HEK293 (cell line): ENCODE measurements at regions not wholly inside any gene's neighbourhood (a gene's known extent, or its start where the extent isn't known, plus 50 kb on each side); places are given as distances from the start of the nearest gene placed in this dataset.

Source experiments
- CTCF ChIA-PET: fragments of 350-600 bp; formaldehyde crosslinking; extraction: SDS; loops from one replicate; lab custom pipeline; 2021; ENCODE audit warnings: antibody characterized with exemption; lab: Yijun Ruan, JAX
- POLR2A ChIA-PET: fragments of 300-600 bp; formaldehyde crosslinking; extraction: SDS; loops from one replicate; lab custom pipeline; 2020; ENCODE audit warnings: antibody characterized with exemption, inconsistent platforms; lab: Yijun Ruan, JAX
- H3K27ac ChIP-seq: fragments of 200-500 bp; sonication (Bioruptor generic); 2 replicates; pipeline ENCODE4 v1.5.1; 2014; ENCODE audit warnings: low read depth, low read length, control low read depth, inconsistent platforms; ENCODE audit errors: extremely low read depth
- H3K36me3 ChIP-seq, 2 experiments: fragments of 200-500 bp in 1 of 2; sonication (Bioruptor generic) in 1 of 2; 1 replicate in 1 of 2; 2 replicates in 1 of 2; pipeline ENCODE4 v1.5.1; 2014 to 2017; ENCODE audit warnings: inconsistent platforms in 2 of 2, low read length in 2 of 2; ENCODE audit not compliant: control insufficient read depth in 2 of 2, insufficient read depth in 1 of 2
- H3K4me1 ChIP-seq: fragments of 200-500 bp; sonication (Bioruptor generic); 2 replicates; pipeline ENCODE4 v1.5.1; 2014; ENCODE audit warnings: mild to moderate bottlenecking, low read length, inconsistent platforms; ENCODE audit not compliant: control insufficient read depth, insufficient read depth
- H3K4me3 ChIP-seq: 2 replicates; pipeline ENCODE4 v1.5.1; 2011; ENCODE audit warnings: low read depth, mild to moderate bottlenecking, control low read depth, low read length, moderate library complexity
- H3K9me3 ChIP-seq: fragments of 200-500 bp; sonication (Bioruptor generic); 2 replicates; pipeline ENCODE4 v1.5.1; 2014; ENCODE audit warnings: low read depth, low read length, inconsistent platforms; ENCODE audit not compliant: control insufficient read depth, insufficient read depth
- FEZF1 ChIP-seq: fragments of 450-650 bp; formaldehyde crosslinking; IDR thresholded peaks from 2 replicates; pipeline ENCODE4 v1.5.1; 2016; ENCODE audit warnings: missing biosample characterization, missing genetic modification characterization
- GLIS1 ChIP-seq: fragments of 450-650 bp; formaldehyde crosslinking; IDR thresholded peaks from 2 replicates; pipeline ENCODE4 v1.5.1; 2016; ENCODE audit warnings: missing biosample characterization, missing genetic modification characterization
- ZNF10 ChIP-seq: fragments of 450-650 bp; formaldehyde crosslinking; IDR thresholded peaks from 2 replicates; pipeline ENCODE4 v1.5.1; 2017; ENCODE audit warnings: missing biosample characterization, missing genetic modification characterization
- ZNF121 ChIP-seq: fragments of 450-650 bp; formaldehyde crosslinking; IDR thresholded peaks from 2 replicates; pipeline ENCODE4 v1.5.1; 2016; ENCODE audit warnings: missing biosample characterization, missing genetic modification characterization
- ZNF155 ChIP-seq: fragments of 450-650 bp; formaldehyde crosslinking; IDR thresholded peaks from 2 replicates; pipeline ENCODE4 v1.5.1; 2016; ENCODE audit warnings: missing biosample characterization, missing genetic modification characterization
- ZNF2 ChIP-seq: fragments of 450-650 bp; formaldehyde crosslinking; IDR thresholded peaks from 2 replicates; pipeline ENCODE4 v1.5.1; 2016; ENCODE audit warnings: missing biosample characterization, missing genetic modification characterization
- ZNF24 ChIP-seq: fragments of 450-650 bp; formaldehyde crosslinking; IDR thresholded peaks from 2 replicates; pipeline ENCODE4 v1.5.1; 2016; ENCODE audit warnings: missing biosample characterization, missing genetic modification characterization
- ZNF433 ChIP-seq: fragments of 450-650 bp; formaldehyde crosslinking; IDR thresholded peaks from 2 replicates; pipeline ENCODE4 v1.5.1; 2016; ENCODE audit warnings: missing biosample characterization, missing genetic modification characterization, low read depth
- ZNF521 ChIP-seq: fragments of 450-650 bp; formaldehyde crosslinking; IDR thresholded peaks from 2 replicates; pipeline ENCODE4 v1.5.1; 2017; ENCODE audit warnings: missing biosample characterization, mild to moderate bottlenecking, missing genetic modification characterization
- ZNF549 ChIP-seq: fragments of 450-650 bp; IDR thresholded peaks from 2 replicates; pipeline ENCODE4 v1.5.1; 2018; ENCODE audit warnings: missing biosample characterization, missing genetic modification characterization, mild to moderate bottlenecking, inconsistent platforms, moderate library complexity
- ZNF776 ChIP-seq: fragments of 450-650 bp; formaldehyde crosslinking; IDR thresholded peaks from 2 replicates; pipeline ENCODE4 v1.5.0; 2017; ENCODE audit warnings: missing biosample characterization, missing genetic modification characterization, borderline replicate concordance
- ZNF791 ChIP-seq: fragments of 450-650 bp; formaldehyde crosslinking; IDR thresholded peaks from 2 replicates; pipeline ENCODE4 v1.5.1; 2016; ENCODE audit warnings: missing biosample characterization, missing genetic modification characterization
- TF ChIP-seq, protein P1 (sequence below): fragments of 450-650 bp; formaldehyde crosslinking; IDR thresholded peaks from 2 replicates; pipeline ENCODE4 v1.5.1; 2017; ENCODE audit warnings: missing biosample characterization, missing genetic modification characterization
- TF ChIP-seq, protein P2 (sequence below): fragments of 450-650 bp; formaldehyde crosslinking; IDR thresholded peaks from 2 replicates; pipeline ENCODE4 v1.5.1; 2016; ENCODE audit warnings: missing biosample characterization, missing genetic modification characterization, low read depth
- TF ChIP-seq, protein P3 (sequence below): fragments of 450-650 bp; formaldehyde crosslinking; IDR thresholded peaks from 2 replicates; pipeline ENCODE4 v1.5.1; 2017; ENCODE audit warnings: missing biosample characterization, mild to moderate bottlenecking, missing genetic modification characterization, moderate library complexity
- TF ChIP-seq, protein P4 (sequence below): fragments of 450-650 bp; formaldehyde crosslinking; IDR thresholded peaks from 2 replicates; pipeline ENCODE4 v1.5.1; 2016; ENCODE audit warnings: missing biosample characterization, missing genetic modification characterization, borderline replicate concordance

DNA sequence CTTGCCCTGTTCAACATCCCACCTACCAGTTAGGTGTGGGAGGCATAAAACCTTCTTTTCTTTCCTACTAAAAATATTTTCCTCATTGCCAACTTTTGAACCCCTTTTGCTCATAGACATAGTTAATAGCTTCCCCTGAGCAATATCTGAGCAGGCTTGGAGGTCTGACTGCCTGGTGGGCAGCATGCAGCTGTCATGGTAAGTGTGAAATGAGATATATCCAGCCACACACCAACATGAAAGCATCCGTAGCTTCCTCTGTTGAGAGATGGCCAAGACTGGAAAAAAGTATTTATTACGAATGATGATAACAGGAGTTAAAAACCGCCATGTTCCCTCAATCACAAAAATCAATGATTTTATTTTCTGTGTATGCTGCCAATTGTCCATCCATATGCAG lies 190.1 kb downstream of the TMEM38B start (continued):
- TF ChIP-seq, protein P1, sequence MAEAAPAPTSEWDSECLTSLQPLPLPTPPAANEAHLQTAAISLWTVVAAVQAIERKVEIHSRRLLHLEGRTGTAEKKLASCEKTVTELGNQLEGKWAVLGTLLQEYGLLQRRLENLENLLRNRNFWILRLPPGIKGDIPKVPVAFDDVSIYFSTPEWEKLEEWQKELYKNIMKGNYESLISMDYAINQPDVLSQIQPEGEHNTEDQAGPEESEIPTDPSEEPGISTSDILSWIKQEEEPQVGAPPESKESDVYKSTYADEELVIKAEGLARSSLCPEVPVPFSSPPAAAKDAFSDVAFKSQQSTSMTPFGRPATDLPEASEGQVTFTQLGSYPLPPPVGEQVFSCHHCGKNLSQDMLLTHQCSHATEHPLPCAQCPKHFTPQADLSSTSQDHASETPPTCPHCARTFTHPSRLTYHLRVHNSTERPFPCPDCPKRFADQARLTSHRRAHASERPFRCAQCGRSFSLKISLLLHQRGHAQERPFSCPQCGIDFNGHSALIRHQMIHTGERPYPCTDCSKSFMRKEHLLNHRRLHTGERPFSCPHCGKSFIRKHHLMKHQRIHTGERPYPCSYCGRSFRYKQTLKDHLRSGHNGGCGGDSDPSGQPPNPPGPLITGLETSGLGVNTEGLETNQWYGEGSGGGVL (tag by site-specific recombination): no peak
- TF ChIP-seq ZNF791 (tag by site-specific recombination): no peak
- TF ChIP-seq ZNF521 (tag by site-specific recombination): no peak
- no peak for TF ChIP-seq ZNF121 (tag by site-specific recombination)

DNA sequence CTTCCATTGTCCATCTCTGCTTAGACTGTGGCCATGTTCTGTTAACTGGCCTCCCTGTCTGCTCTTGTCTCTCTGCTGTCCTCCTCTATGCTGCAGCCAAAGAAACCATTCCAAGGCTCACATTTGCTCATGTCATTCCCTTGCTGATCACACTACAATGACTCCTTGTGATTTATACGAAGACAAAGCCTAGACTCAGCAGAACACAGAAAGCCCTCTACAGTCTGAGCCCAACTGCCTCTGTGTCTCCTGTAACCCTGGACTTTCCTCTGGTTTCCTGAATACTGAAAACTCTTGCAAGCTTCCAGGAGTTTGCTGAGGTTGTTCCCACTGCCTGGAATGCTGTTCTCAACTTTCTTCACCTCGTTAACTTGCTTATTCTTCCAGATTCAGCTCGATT lies 191.8 kb downstream of the TMEM38B start:
- H3K4me3 ChIP-seq: no peak overlapping the region
- TF ChIP-seq, protein P2, sequence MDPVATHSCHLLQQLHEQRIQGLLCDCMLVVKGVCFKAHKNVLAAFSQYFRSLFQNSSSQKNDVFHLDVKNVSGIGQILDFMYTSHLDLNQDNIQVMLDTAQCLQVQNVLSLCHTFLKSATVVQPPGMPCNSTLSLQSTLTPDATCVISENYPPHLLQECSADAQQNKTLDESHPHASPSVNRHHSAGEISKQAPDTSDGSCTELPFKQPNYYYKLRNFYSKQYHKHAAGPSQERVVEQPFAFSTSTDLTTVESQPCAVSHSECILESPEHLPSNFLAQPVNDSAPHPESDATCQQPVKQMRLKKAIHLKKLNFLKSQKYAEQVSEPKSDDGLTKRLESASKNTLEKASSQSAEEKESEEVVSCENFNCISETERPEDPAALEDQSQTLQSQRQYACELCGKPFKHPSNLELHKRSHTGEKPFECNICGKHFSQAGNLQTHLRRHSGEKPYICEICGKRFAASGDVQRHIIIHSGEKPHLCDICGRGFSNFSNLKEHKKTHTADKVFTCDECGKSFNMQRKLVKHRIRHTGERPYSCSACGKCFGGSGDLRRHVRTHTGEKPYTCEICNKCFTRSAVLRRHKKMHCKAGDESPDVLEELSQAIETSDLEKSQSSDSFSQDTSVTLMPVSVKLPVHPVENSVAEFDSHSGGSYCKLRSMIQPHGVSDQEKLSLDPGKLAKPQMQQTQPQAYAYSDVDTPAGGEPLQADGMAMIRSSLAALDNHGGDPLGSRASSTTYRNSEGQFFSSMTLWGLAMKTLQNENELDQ (tag by site-specific recombination): no peak
- TF ChIP-seq, all 188 proteins: peak for 0
- Histone ChIP-seq H3K27ac (no peak overlapping the region), H3K9me3 (no peaks in the 10 kb centered on the region), H3K4me1 (peaks cover 5% of the 10 kb centered on the region), H3K36me3 (no peaks in the 10 kb centered on the region)
- CTCF ChIA-PET: interaction anchor here (3.8 kb wide), 1 partner anchor 44 kb away, joined by 22 read pairs; no protein-coding TSS in a partner anchor
- POLR2A ChIA-PET: no interaction called here

DNA sequence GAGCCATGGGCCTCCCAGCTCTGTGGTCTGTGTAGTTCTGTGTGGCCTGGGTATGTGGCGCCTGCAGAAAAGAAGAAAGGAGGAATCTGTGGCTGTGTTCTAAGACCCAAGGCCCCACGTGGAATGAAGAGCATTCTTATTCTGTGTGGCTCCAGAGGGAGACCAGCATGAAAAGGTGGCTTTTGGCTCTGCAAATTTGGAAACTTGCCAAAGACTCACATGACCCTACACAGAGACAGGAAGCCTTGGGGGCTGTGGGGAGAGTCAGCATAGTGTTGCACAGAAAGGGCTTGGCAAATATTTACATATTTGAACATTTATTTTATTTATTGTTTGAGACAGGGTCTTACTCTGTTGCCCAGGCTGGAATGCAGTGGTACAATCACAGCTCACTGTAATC lies 193.3 kb downstream of the TMEM38B start:
- Histone ChIP-seq H3K9me3 (no peaks in the 10 kb centered on the region), H3K4me1 (peaks cover 5% of the 10 kb centered on the region), H3K27ac (no peak overlapping the region), H3K4me3 (no peak overlapping the region), H3K36me3 (no peaks in the 10 kb centered on the region)
- TF ChIP-seq, protein P3, sequence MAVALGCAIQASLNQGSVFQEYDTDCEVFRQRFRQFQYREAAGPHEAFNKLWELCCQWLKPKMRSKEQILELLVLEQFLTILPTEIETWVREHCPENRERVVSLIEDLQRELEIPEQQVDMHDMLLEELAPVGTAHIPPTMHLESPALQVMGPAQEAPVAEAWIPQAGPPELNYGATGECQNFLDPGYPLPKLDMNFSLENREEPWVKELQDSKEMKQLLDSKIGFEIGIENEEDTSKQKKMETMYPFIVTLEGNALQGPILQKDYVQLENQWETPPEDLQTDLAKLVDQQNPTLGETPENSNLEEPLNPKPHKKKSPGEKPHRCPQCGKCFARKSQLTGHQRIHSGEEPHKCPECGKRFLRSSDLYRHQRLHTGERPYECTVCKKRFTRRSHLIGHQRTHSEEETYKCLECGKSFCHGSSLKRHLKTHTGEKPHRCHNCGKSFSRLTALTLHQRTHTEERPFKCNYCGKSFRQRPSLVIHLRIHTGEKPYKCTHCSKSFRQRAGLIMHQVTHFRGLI (tag by site-specific recombination): 0 out of 2 replicates have a peak, but pooled peaks have one; percentile 36
- no peak for TF ChIP-seq ZNF10 (tag by site-specific recombination)
- TF ChIP-seq ZNF24 (tag by site-specific recombination): no peak
- POLR2A ChIA-PET: no interaction called here
- CTCF ChIA-PET: interaction anchor here (0.6 to 1.8 kb wide), 5 partner anchors 11 to 187 kb away, joined by 3 to 4 read pairs (median 3); no protein-coding TSS in a partner anchor

DNA sequence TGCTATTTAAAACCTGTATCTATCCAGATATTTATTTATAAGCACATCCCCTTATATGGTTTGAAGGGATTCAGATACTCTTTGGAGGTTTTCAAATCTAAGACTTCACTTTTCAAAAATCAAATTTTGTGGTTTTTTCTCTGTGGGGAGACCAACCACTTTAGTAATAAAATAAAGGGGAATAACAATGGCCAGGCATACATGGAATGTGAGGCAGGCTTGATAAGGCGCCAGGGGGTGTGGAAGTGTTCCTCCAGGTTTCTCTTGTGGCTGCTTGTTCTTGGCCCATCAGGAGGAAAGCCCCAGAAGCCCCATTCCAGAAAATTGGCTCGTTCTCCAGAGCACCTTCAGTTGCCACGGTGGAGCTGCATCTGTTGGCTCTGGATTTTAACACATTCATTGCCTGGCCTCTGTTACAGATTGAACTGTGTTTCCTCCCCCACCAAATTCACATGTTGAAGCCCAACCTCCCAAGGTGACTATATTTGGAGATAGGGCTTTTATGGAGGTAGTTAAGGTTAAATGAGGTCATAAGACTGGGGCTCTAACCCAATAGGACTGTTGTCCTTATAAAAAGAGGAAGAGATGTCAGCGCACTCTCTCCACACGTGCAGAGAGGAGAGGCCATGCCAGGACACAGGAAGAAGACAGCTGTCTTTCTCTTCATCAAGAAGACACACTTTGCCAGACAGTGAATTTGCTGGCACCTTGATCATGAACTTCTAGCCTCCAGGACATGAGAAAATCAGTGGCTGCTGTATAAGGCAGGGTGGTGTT lies 195.9 kb downstream of the TMEM38B start:
- CTCF ChIA-PET: interaction anchor here (0.6 to 1.0 kb wide), 2 partner anchors 9 to 804 kb away, joined by 3 to 6 read pairs; no protein-coding TSS in a partner anchor
- TF ChIP-seq, protein P4, sequence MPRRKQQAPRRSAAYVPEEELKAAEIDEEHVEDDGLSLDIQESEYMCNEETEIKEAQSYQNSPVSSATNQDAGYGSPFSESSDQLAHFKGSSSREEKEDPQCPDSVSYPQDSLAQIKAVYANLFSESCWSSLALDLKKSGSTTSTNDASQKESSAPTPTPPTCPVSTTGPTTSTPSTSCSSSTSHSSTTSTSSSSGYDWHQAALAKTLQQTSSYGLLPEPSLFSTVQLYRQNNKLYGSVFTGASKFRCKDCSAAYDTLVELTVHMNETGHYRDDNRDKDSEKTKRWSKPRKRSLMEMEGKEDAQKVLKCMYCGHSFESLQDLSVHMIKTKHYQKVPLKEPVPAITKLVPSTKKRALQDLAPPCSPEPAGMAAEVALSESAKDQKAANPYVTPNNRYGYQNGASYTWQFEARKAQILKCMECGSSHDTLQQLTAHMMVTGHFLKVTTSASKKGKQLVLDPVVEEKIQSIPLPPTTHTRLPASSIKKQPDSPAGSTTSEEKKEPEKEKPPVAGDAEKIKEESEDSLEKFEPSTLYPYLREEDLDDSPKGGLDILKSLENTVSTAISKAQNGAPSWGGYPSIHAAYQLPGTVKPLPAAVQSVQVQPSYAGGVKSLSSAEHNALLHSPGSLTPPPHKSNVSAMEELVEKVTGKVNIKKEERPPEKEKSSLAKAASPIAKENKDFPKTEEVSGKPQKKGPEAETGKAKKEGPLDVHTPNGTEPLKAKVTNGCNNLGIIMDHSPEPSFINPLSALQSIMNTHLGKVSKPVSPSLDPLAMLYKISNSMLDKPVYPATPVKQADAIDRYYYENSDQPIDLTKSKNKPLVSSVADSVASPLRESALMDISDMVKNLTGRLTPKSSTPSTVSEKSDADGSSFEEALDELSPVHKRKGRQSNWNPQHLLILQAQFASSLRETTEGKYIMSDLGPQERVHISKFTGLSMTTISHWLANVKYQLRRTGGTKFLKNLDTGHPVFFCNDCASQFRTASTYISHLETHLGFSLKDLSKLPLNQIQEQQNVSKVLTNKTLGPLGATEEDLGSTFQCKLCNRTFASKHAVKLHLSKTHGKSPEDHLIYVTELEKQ (tag by site-specific recombination): no peak
- TF ChIP-seq ZNF2 (tag by site-specific recombination): no peak
- TF ChIP-seq GLIS1 (tag by site-specific recombination): peak; percentile 28; the same call in 1 of the 2 replicates
- TF ChIP-seq ZNF433 (tag by site-specific recombination): no peak
- TF ChIP-seq, protein P3 (tag by site-specific recombination): peak; percentile 82
- no peak for TF ChIP-seq ZNF776
- TF ChIP-seq ZNF155: no peak
- no peak for TF ChIP-seq ZNF549 (tag by site-specific recombination)
- no peak for TF ChIP-seq FEZF1 (tag by site-specific recombination)

More for the DNA sequence above, 195.9 kb downstream of the TMEM38B start:
- H3K36me3 ChIP-seq: no peaks in the 10 kb centered on the region
- no peak overlapping the region for H3K4me3 ChIP-seq
- peaks cover 5% of the 10 kb centered on the region for H3K4me1 ChIP-seq
- no peaks in the 10 kb centered on the region for H3K9me3 ChIP-seq
- no peak overlapping the region for H3K27ac ChIP-seq
- POLR2A ChIA-PET: no interaction called here
